GM18511 (cell line): ENCODE measurements at regions not wholly inside any gene's neighbourhood (a gene's known extent, or its start where the extent isn't known, plus 50 kb on each side); places are given as distances from the start of the nearest gene placed in this dataset.

Experiments used
- ATAC-seq: cut with Tn5 transposase; IDR thresholded peaks from one replicate; pipeline ENCODE4 v1.9.1; 2021; ENCODE audit warnings: mild to moderate bottlenecking, moderate library complexity; ENCODE audit not compliant: unreplicated experiment

DNA sequence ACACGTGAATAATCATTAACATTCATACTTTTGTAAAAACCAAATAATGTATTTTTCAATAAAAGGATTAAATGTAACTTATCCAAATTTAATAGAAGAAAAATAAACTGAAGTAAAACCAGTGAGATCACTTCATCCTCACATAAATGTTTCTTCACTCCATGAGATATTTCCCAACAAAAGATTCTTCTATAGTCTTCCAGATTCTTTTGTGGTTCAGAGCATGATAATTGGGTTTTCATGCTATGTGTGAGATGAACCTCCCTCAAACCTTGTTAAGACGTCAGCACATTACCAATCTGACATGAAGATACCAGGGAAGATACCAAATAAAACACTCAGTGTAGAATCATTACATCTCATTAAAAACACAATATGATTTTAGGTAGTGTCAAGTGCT, 62.9 kb upstream of the OXGR1 start:
- no peak for ATAC-seq

DNA sequence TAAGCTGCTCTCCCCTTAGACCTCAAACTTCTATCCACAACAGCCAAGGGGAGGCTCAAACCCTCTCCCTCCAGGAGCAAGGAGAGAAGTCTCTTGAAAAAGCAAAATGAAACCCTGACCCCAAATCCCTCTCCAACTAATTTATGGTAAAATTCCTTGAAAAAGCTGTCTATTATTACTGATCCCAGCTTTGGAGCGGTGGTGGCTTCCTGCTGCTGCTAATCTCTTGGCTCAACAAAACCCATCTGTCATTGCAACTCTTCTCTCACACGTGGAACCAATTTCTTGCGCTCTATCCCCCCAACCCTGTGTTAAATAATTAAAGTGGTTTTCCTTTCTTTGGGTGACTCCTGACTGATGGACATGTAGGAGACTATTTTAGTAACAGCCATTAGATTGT, 64.1 kb upstream of the OXGR1 start:
- ATAC-seq = no peak

DNA sequence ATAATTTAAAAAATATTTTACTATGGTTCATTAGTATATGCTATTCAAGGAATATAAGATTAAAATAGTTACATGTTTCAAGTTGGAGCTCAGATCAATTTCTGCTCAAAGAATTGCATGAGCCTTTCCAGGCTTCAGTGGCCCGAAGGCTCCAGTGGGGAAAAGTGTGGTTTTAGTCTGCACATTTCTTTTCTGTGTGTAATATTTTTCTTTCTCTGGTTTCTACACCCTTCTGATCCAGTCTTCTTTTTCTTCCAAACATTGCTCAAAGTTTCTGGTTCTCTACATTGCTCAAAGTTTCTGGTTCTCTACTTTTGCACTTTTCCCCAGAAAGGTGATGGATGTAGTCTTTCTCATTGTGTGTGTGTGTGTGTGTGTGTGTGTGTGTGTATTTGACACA, 64.7 kb upstream of the OXGR1 start:
- ATAC-seq = no peak

DNA sequence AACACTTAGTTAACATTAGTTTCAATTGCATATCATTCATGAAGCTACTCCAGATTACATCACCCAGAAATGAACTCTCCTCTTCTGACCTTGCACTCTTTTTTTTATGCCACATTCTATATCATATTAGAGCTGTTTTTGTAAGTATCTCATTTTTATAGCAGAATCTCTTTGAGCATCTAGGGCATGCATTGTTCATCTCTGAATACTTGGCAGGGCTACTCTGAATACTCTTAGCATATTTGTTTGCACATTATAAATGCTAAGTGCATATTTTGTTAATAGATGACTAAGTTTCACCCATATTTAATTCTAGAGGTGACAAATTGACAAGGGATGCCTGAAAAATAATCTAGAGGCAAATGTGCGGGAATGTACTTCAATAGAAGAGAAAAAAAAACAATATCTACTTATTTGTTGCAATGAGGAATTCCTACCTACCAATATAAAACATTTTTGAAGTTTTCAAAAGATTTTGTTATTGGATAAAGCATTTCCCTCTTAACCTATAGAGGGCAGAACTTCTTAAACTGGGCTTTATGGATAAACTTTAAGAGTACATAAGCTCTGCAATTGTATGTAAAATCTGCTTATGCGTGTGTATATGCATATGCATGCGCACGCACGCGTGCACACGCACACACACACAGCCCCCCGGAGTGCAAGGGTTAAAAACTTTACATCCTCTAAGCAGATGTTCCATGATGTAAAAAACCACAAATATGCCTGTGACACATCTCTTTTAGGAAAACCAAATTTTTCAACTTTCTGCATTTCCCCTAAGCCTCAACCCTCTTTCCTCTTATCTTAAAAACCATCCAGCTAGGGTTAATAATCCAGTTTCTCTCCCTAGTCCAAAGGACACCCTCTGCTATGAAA, 73.0 kb upstream of the OXGR1 start:
- no peak for ATAC-seq

DNA sequence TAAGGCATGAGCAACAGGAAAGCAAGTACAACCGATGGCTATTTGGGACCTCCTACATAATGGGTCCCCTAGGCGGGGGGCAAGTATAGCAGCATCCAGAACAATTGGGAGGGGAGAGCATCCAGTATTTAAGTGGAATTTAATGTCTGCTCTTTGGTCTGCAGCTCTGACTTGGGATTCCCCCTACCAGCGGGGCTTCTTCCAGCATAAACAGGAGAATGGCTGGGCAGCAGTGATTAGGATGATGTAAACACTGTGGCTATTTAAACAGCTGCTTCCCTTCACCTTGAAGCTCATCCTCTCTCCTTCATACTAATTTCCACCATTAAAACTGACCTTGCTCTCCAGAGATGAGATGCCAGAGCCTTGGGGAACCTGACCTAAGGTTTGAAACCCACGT, 73.9 kb upstream of the OXGR1 start:
- ATAC-seq = no peak

DNA sequence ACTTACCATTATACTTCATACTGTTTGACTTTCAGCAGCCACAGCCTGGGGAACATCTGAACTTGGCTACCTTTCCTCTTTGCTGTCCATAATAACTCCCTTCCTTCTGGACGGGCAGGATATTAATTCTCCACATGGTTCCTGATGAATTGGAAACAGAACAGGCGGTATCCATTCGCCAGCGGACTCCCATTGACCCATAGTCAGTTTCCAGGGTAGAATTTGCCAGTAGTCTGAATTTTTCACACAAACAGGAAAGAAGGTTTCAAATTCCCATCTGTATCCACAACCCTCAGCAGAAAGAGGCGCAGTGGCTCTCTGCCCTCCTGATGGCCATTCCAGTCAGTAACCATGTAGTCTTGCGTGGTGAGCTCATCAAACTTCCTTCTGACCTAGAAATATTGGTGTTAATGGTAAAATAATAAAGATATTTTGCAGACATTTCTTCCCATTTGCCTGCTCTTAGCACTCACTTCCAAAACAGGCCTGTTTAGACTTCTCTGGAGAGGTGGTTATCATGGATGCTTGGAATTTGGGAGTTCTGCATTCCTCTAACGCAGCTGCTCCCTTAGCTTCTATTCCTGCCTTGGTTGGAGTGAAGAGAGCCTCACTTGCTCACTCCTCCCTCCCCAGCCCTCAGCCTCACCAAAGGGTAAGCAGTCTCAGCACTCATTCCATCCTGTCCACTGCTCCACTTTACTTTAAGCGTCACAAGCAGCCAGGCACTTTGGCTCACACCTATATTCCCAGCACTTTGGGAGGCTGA, 75.0 kb upstream of the OXGR1 start:
- ATAC-seq = no peak

DNA sequence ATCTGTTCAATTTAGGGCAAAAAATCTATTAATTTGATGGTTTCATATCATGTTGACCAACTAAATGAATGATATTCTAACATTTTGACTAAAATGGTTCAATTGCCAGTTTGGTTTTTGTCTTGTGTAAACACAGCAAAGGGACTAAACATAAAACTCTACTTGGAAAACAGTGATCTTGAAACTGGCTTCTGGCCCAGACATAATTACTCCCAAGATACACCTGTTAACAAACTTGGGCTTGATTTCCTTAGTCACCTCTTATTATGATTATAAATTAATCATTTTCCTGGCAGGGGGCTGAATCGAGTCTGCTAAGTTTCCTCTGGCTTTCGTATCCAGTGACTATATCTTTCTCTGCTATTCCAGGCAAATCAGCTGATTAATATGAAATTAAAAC, 78.0 kb upstream of the OXGR1 start:
- no peak for ATAC-seq

DNA sequence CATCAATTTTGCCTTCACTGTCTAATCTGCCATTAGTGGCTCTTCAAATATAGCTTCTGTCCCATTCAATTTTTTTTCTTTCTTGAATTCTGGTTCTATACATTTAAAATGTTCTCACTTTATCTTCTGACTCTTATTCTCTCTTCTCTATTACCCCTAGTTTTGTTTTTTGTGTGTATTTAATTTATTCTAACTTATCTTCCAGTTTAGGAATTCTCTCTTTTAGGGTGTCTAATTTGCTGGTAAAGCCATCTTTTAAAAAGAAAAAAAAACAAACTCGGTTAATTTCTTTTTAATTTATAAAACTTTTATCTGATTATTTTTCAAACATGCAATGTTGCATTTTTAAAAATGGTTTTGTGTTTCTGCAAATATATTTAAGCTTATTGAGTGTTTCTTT, 80.3 kb upstream of the OXGR1 start:
- no peak for ATAC-seq

DNA sequence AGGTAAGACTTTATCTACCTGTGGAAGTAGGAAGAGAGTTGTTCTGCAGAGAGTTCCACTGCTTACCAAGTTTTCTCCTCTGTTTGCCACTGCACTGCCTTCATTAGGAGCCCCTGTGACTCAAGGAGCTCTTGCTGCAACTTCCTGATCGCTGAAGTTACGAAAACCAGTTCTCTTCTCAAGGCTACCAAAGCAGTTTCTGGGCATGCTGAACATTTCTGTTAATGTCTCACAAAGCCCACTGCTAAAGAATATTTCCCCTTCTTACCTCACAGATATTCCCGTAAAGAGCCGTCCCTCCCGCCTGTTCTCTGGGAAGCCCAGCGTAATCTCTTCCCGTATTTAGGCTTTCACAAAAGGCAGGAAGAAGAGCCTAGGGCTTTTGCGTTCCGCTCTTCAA, 82.6 kb upstream of the OXGR1 start:
- no peak for ATAC-seq

DNA sequence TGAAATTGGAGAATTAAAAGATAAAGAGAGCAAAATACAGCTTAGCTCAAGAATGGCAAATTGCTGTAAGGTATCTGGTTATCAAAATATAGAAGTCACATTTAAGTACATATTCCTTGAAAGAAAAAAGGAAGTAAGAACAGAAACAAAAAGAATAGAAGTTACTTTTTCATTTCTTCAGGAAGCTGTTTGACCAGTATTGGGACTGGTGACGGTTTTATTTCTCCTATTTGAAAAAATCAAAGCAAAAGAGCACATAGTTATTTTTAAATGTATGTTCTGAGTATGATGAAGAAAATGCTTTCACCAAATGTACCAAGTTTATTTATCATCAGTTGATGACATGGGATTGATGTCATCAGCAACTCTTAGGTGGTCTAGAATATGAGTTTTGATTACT, 83.1 kb upstream of the OXGR1 start:
- no peak for ATAC-seq

DNA sequence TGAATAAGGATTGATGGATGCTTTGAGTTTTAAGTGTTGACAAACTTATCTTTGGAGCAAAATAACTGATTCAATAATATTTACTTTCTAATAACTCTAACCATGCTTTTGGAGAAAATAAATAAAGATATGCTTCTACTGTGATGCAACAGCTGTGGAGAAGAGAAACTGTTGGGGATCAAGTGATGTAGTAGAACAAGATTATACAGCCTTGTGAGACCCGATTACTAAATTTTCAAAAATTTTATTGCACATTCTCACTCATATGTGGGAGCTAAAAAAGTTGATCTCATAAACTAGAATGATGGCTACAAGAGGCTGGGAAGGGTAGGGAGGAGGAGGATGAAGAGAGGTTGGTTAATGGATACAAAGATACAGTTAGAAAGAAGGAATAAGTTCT, 85.5 kb upstream of the OXGR1 start:
- ATAC-seq = no peak

DNA sequence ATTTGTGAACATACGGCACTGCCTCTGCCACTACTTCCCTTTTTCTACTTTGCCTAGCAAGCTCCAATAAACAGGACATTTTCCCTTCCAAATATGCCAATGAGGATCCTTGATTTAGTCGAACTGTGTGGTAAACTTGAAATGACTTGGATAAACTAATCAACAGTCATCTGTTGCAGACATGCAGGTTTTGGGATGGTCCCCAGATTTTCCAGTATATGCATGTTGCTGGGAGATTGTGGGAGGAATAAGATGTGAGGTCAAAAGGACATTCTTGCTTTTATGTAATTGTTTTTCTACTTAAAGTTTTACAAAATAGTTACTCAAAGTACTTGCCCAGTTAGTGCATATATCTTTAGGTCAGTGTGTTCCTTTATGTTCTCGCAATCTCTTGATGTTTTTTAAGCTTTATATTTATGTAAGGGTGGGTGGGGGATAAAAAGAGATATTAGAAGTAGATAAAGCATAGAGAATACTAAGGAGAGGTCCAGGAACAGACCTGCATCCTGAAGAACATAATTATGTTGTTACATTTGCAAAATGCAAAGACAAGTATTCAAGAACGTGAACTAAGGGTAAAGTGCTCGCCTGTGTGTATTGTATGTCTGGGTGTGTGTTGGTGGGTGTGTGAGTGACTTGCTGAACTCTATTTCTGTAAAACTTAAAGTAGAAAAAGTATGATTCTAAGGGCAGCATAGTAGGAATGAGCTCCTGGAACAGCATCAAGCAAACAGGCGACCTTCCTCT, 88.4 kb upstream of the OXGR1 start:
- no peak for ATAC-seq

DNA sequence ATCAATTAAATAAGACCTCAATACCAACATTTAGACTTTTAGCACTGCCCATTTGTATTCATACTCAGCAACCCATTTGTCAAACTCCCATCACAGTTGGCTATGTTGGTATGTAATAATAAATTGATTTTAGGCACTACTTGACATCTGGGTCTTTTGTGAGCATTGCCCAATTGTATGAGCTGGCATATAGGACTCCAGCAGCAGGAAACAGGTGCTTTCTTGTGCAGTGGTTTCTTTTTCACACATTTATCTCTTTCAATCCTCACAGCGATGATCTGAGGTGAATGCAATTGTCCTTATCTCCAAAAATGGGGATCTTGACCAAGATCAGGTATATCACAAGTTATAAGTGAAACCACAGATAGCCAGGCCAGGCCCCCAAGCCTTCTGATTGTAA, 96.9 kb upstream of the OXGR1 start:
- no peak for ATAC-seq

DNA sequence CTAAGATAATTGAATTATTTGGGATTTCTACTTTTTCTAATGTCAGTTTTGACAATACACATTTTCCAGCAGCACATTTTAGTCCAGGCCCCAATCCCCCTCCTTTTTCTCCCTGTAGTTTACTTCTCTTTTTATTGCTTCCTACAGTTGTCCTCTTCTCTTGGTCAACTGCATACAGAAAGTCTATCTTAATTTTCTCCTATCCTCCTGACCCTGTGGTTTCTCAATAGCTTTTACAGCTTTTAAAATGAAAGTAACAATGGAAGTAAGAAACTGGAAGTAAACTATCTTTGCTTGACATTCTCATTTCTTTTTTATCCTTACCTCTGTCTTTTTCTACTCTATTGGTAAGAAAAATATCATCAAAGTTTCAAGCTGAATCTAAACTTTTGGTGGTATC, 106.5 kb upstream of the OXGR1 start:
- no peak for ATAC-seq

DNA sequence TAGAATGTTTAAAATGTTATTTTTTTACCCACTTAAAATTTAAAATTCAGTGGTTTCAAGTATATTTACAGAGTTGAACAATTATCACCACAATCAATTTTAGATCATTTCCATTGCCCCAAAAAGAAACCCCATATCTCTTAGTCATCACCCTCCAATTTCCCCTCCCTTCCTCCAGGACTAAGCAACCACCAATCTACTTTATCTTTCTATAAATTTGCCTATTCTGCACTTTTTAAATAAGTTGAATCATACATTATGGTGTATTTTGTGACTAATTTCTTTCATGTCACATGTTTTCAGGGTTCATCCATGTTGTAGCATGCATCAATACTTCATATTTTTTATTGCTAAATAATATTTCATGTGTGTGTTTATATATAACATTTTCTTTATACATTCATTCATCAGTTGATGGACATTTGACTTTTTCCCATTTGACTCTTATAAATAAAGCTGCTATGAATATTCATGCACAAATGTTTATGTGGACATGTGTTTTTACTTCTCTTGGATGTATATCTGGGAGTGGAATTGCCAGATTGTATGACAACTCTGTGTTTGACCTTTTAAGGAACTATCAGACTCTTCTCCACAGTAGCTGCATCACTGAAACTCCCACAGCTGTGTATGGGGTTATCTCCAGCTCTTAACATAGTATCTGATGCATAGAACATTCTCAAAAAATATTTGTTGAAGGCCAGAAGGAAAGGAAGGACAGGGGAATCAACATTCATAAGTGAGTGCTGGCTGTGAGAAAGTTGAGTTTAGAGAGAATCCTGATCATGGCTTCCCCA, 107.8 kb upstream of the OXGR1 start:
- no peak for ATAC-seq

DNA sequence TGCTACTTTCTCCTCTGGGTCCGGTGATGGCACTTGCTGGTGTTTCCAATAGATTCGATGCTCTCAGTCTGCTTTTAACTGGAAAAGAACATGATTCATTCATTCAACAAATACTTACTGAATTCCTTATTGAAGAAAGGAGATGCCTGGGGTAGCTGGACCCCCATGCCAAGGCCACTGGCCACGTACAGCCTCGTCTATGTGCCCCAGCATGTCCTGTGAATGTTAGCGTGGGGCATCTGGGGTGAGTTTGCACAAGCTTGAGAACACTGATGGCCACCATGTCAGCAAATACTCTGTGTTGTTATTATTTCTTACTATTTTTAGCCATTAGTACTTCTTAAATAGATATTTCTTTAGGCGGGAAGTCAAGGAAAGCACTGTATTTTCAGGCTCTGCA, 112.0 kb upstream of the OXGR1 start:
- no peak for ATAC-seq

DNA sequence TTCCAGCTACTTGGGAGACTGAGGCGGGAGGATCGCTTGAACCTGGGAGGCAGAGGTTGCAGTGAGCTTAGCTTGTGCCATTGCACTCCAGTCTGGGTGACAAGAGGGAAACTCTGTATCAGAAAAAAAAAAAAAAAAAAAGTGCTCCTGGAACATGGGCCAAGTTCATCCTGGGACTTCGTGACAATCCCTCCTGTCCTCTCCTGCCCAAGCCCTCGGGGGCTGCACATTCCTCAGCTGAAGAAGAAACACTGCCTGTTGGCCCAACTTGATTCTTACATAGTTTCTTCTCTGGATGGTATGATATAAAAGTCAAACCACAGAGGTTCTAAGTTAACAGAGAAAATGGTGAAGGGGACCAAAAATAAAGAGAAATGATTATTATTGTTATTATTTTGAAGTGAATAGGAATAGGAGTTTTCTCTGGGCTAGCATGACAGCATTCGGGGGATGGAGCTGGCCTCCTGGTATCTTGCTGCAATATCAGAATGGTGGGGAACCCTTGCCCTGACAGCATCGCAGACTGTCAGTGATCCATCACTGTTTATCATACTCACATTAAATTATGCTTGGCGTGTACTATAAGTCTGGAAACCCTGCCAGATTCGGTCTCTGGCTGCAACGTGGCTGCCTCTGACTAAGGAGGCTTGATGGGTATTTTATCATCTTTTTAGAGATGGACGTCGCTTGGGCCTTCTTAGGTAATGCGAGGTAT, 113.7 kb upstream of the OXGR1 start:
- ATAC-seq = no peak

DNA sequence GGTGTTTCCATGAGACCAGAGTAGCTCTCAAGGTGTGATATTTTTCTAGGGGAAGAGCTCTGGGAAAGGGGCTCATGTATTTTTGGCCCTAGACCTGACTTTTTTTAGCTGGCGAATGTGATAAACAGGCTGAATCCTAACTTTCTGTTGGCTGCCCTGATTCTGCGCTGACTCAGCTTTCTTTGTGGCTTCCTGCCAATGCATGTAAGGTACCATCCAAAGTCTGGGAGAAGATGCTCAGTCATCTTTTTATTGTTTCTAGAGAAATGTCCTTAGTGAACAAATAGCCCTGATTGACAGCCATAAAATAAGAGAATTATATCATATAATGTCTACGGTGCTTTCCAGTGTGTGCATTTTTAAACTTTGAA, 113.6 kb upstream of the MBNL2 start:
- ATAC-seq = no peak

DNA sequence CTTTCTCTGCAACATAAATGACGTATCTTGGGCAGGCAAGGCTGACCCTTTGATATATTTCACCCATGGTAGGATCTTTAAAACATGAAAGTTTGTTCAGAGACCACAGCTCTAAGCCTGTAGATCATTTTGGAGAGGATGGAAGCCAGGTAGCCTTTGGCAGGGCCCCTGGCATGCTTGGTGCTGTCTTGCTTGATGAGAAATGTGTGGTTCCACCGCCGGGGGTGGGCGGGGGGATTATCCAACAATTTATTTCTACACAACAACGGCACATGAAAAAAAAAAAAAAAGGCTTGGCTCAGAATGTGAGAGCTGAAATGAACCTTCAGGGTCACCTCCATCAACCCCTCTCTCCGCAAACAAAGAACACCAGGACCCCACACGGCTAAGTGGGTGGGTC, 112.9 kb upstream of the MBNL2 start:
- no peak for ATAC-seq

DNA sequence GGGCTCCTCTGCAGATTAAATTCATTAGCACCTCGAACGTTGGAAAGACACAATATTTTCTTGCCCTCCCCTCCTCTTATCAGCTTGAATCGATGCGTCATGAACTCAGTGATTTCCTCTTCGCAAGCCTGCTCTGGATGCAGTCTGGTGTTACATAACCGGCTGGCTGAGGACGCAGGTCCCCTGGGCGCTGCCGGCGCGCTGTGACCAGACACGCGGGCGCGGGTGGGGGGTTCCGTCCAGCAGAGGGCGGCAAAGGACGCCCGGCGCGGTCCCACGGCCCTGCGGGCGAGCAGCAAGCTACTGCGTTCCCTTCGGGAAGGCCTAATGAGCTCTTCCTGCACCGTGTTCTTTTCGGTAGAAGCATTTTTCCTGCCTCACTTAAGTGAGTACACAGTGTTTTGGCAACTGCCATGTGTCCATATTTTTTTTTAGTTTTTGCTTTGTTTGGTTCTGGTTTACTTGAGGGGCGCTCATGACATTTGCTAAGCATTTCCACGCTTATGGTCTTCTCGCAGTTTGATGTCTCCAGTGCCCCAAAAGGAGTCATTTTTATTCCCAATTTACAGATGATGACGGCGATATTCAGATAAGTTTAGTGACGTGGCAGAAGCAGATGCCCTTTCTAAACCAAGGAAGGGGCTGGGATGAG, 112.2 kb upstream of the MBNL2 start:
- peak; percentile 97 for ATAC-seq
